ENCODE measurements at regions not wholly inside any gene's neighbourhood (a gene's known extent, or its start where the extent isn't known, plus 50 kb on each side); places are given as distances from the start of the nearest gene placed in this dataset.

DNA sequence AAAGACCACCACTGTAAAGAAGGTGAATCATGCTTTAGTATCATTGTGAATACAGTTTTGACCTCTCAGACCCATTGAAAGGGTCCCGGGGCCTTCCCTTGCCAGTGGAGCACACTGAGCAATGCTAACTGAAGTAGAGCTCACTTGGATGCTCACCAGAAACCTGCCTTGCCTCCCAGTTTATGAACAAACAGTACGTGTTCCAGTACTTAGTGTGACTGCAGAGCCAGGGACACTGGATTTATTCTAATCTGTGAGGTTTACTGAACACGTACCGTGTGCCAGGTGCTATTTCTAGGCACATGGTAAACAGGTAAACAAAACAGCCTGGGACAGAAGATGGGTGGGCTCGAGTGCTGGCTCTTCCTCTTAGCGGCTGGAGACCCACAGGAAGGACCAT, 79.6 kb downstream of the FOXL1 start:
- no peak for TF ChIP-seq POLR2A (IDR thresholded peaks at IDR 0.05)
- TF ChIP-seq, protein P1, sequence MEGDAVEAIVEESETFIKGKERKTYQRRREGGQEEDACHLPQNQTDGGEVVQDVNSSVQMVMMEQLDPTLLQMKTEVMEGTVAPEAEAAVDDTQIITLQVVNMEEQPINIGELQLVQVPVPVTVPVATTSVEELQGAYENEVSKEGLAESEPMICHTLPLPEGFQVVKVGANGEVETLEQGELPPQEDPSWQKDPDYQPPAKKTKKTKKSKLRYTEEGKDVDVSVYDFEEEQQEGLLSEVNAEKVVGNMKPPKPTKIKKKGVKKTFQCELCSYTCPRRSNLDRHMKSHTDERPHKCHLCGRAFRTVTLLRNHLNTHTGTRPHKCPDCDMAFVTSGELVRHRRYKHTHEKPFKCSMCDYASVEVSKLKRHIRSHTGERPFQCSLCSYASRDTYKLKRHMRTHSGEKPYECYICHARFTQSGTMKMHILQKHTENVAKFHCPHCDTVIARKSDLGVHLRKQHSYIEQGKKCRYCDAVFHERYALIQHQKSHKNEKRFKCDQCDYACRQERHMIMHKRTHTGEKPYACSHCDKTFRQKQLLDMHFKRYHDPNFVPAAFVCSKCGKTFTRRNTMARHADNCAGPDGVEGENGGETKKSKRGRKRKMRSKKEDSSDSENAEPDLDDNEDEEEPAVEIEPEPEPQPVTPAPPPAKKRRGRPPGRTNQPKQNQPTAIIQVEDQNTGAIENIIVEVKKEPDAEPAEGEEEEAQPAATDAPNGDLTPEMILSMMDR (IDR thresholded peaks at IDR 0.05): no peak
